ENCODE measurements at regions not wholly inside any gene's neighbourhood (a gene's known extent, or its start where the extent isn't known, plus 50 kb on each side); places are given as distances from the start of the nearest gene placed in this dataset.

- ATAC-seq, result no peak
Measured at GRCh38 chr5:77928776-77929300, 152.7 kb upstream of the TBCA start.

GRCh38 chr5:77926337-77926736 is 150.2 kb upstream of the TBCA start:
- TF ChIP-seq CTCF (IDR thresholded peaks at IDR 0.05), result no peak
- Histone ChIP-seq H3K4me3 (no peak overlapping the region), H3K4me1 (ENCODE audit: low read depth) (no peaks in the 10 kb centered on the region), H3K9me3 (no peaks in the 10 kb centered on the region), H3K36me3 (ENCODE audit: low read depth) (no peaks in the 10 kb centered on the region)
- intact Hi-C loops (cut with DNase I, micrococcal nuclease), result no loop called here
- DNase-seq (no peak), ATAC-seq (no peak)

More at GRCh38 chr5:77928776-77929300, 152.7 kb upstream of the TBCA start:
- no peak for DNase-seq
- no peak for TF ChIP-seq CTCF (IDR thresholded peaks at IDR 0.05)
- Histone ChIP-seq H3K4me1 (ENCODE audit: low read depth) (no peaks in the 10 kb centered on the region), H3K36me3 (ENCODE audit: low read depth) (no peaks in the 10 kb centered on the region), H3K9me3 (no peaks in the 10 kb centered on the region), H3K4me3 (no peak overlapping the region)
- intact Hi-C loops (cut with DNase I, micrococcal nuclease), result no loop called here

- ATAC-seq, result no peak
- no peak for DNase-seq
- H3K4me3 ChIP-seq, result no peak overlapping the region
- no peaks in the 10 kb centered on the region for H3K9me3 ChIP-seq
- no peaks in the 10 kb centered on the region for H3K4me1 ChIP-seq (ENCODE audit: low read depth)
- no peak for TF ChIP-seq CTCF (IDR thresholded peaks at IDR 0.05)
- no peaks in the 10 kb centered on the region for H3K36me3 ChIP-seq (ENCODE audit: low read depth)
- intact Hi-C loops (cut with DNase I, micrococcal nuclease), result no loop called here
Measured at GRCh38 chr5:77925503-77925902, 149.4 kb upstream of the TBCA start.

GRCh38 chr5:77924081-77924480 is 147.9 kb upstream of the TBCA start:
- H3K4me1 ChIP-seq (ENCODE audit: low read depth), result no peaks in the 10 kb centered on the region
- ATAC-seq, result no peak
- DNase-seq, result no peak
- no peaks in the 10 kb centered on the region for H3K9me3 ChIP-seq
- H3K36me3 ChIP-seq (ENCODE audit: low read depth), result no peaks in the 10 kb centered on the region
- intact Hi-C loops (cut with DNase I, micrococcal nuclease), result no loop called here
- no peak overlapping the region for H3K4me3 ChIP-seq
- no peak for TF ChIP-seq CTCF (IDR thresholded peaks at IDR 0.05)

- H3K4me3 ChIP-seq, result no peak overlapping the region
- H3K36me3 ChIP-seq (ENCODE audit: low read depth), result no peaks in the 10 kb centered on the region
- no peak for DNase-seq
- H3K9me3 ChIP-seq, result no peaks in the 10 kb centered on the region
- intact Hi-C loops (cut with DNase I, micrococcal nuclease), result no loop called here
- TF ChIP-seq CTCF (IDR thresholded peaks at IDR 0.05), result no peak
- no peaks in the 10 kb centered on the region for H3K4me1 ChIP-seq (ENCODE audit: low read depth)
- ATAC-seq, result no peak
Measured at GRCh38 chr5:77923666-77924065, 147.5 kb upstream of the TBCA start.
